ENCODE measurements at regions not wholly inside any gene's neighbourhood (a gene's known extent, or its start where the extent isn't known, plus 50 kb on each side); places are given as distances from the start of the nearest gene placed in this dataset.

GRCh38 chr10:44581996-44582395 is 197.1 kb upstream of the CXCL12 start:
- DNase-seq (ENCODE audit: low read depth), result no peak
- H3K4me3 ChIP-seq (ENCODE audit: control insufficient read depth, low read depth, low read length), result no peak overlapping the region
- no peak for TF ChIP-seq CTCF (conservative IDR thresholded peaks at IDR 0.05; ENCODE audit: control insufficient read depth, insufficient read depth, low read depth, low read length)

- no peak for TF ChIP-seq CTCF (conservative IDR thresholded peaks at IDR 0.05; ENCODE audit: control insufficient read depth, insufficient read depth, low read depth, low read length)
- no peak overlapping the region for H3K4me3 ChIP-seq (ENCODE audit: control insufficient read depth, low read depth, low read length)
- DNase-seq (ENCODE audit: low read depth), result no peak
Observed at GRCh38 chr10:44587488-44588318, 202.8 kb upstream of the CXCL12 start.

GRCh38 chr10:44589181-44589943 is 204.5 kb upstream of the CXCL12 start:
- H3K4me3 ChIP-seq (ENCODE audit: control insufficient read depth, low read depth, low read length), result no peak overlapping the region
- no peak for DNase-seq (ENCODE audit: low read depth)
- no peak for TF ChIP-seq CTCF (conservative IDR thresholded peaks at IDR 0.05; ENCODE audit: control insufficient read depth, insufficient read depth, low read depth, low read length)

GRCh38 chr10:44589944-44590449 is 205.1 kb upstream of the CXCL12 start:
- TF ChIP-seq CTCF (conservative IDR thresholded peaks at IDR 0.05; ENCODE audit: control insufficient read depth, insufficient read depth, low read depth, low read length), result no peak
- DNase-seq (ENCODE audit: low read depth), result no peak
- H3K4me3 ChIP-seq (ENCODE audit: control insufficient read depth, low read depth, low read length), result no peak overlapping the region

- no peak for DNase-seq (ENCODE audit: low read depth)
- no peak for TF ChIP-seq CTCF (conservative IDR thresholded peaks at IDR 0.05; ENCODE audit: control insufficient read depth, insufficient read depth, low read depth, low read length)
- no peak overlapping the region for H3K4me3 ChIP-seq (ENCODE audit: control insufficient read depth, low read depth, low read length)
Observed at GRCh38 chr10:44591911-44592310, 207.0 kb upstream of the CXCL12 start.

- DNase-seq (ENCODE audit: low read depth), result no peak
- TF ChIP-seq CTCF (conservative IDR thresholded peaks at IDR 0.05; ENCODE audit: control insufficient read depth, insufficient read depth, low read depth, low read length), result no peak
- H3K4me3 ChIP-seq (ENCODE audit: control insufficient read depth, low read depth, low read length), result no peak overlapping the region
Observed at GRCh38 chr10:44593952-44594351, 209.1 kb upstream of the CXCL12 start.
